ENCODE measurements at regions not wholly inside any gene's neighbourhood (a gene's known extent, or its start where the extent isn't known, plus 50 kb on each side); places are given as distances from the start of the nearest gene placed in this dataset.

GRCh38 chr3:124422805-124423204 is 307.4 kb upstream of the UMPS start:
- Histone ChIP-seq H3K4me1 (replicated peaks in 1 of 4; ENCODE audit: control insufficient read depth in 3 of 4, insufficient read depth in 4 of 4, low read length in 3 of 4) (no peaks in the 10 kb centered on the region), H2AFZ (ENCODE audit: low read length) (no peak overlapping the region), H3K27me3 (replicated peaks in 1 of 4; ENCODE audit: control insufficient read depth in 3 of 4, extremely low read depth in 1 of 4, insufficient read depth in 3 of 4, low read length in 3 of 4) (no peaks in the 10 kb centered on the region), H3K18ac (ENCODE audit: extremely low read depth, low read length) (no peak overlapping the region), H2BK5ac (ENCODE audit: low read depth, low read length) (no peak overlapping the region), H4K5ac (ENCODE audit: insufficient read length, low read depth, low read length) (no peak overlapping the region), H3K14ac (ENCODE audit: insufficient read length) (no peak overlapping the region), H3K36me3 (ENCODE audit: control insufficient read depth in 2 of 4, insufficient read depth in 4 of 4, low read length in 3 of 4) (no peaks in the 10 kb centered on the region), H4K20me1 (replicated peaks in 1 of 2; ENCODE audit: control insufficient read depth in 1 of 2, insufficient read depth in 2 of 2, low read length in 2 of 2) (no peaks in the 10 kb centered on the region), H2AK5ac (ENCODE audit: low read depth, low read length) (no peak overlapping the region), H3K23me2 (ENCODE audit: low read depth, low read length) (no peaks in the 10 kb centered on the region), H3K27ac (ENCODE audit: low read depth, low read length) (no peak overlapping the region), H3K79me1 (ENCODE audit: low read depth, low read length) (no peaks in the 10 kb centered on the region), H2BK20ac (ENCODE audit: low read length) (no peak overlapping the region), H3K4me3 (ENCODE audit: extremely low read depth in 1 of 4, insufficient read depth in 2 of 4, low read depth in 3 of 4, low read length in 4 of 4) (no peak overlapping the region), H3K9ac (replicated peaks in 1 of 4; ENCODE audit: extremely low read depth in 1 of 4, low read depth in 3 of 4, low read length in 3 of 4) (no peak overlapping the region), H2BK15ac (ENCODE audit: low read length) (peak overlapping the region; percentile 10; the same call in 1 of the 2 replicates), H3K9me3 (ENCODE audit: insufficient read depth in 2 of 2, low read depth in 1 of 2, low read length in 1 of 2) (no peaks in the 10 kb centered on the region), H3K79me2 (ENCODE audit: control insufficient read depth in 1 of 2, insufficient read depth in 2 of 2, low read length in 2 of 2) (no peaks in the 10 kb centered on the region), H4K8ac (ENCODE audit: extremely low read depth, insufficient read depth, low read length) (no peak overlapping the region), H3K56ac (replicated peaks; ENCODE audit: insufficient read length, low read depth, low read length) (no peak overlapping the region), H4K91ac (replicated peaks; ENCODE audit: insufficient read length, low read length) (no peak overlapping the region), H3K4me2 (ENCODE audit: insufficient read depth in 1 of 2, low read depth in 2 of 2, low read length in 2 of 2) (no peak overlapping the region), H2BK12ac (ENCODE audit: low read depth, low read length) (no peak overlapping the region), H3K23ac (ENCODE audit: insufficient read length) (no peak overlapping the region), H2BK120ac (replicated peaks; ENCODE audit: low read depth, low read length) (no peak overlapping the region), H3K4ac (replicated peaks; ENCODE audit: insufficient read length, low read depth, low read length) (no peak overlapping the region)
- 88% methylated on average over 4 of the region's 4 CpGs; no CpG with 5 or more reads in 1 of the 2 experiments for WGBS, 2 experiments (ENCODE audit: extremely low coverage in 1 of 2, insufficient coverage in 1 of 2, insufficient read length in 1 of 2, insufficient replicate concordance in 2 of 2, low coverage in 1 of 2, low lambda C conversion rate in 2 of 2, missing lambda C conversion rate in 1 of 2)
- DNase-seq (ENCODE audit: low read depth in 1 of 2, low spot score in 2 of 2) (no peak), FAIRE-seq (no peak)
- ChIA-PET CTCF (ENCODE audit: partially characterized antibody) (interaction anchor here (0.8 to 2.3 kb wide), 3 partner anchors 9 to 141 kb away, joined by 3 to 6 read pairs (median 4); no protein-coding TSS in a partner anchor), POLR2A (ENCODE audit: partially characterized antibody) (no interaction called here)
- TF ChIP-seq KDM4A (IDR thresholded peaks at IDR 0.05; ENCODE audit: low read depth, low read length, severe bottlenecking), result no peak
- no peak for TF ChIP-seq SUZ12 (IDR thresholded peaks at IDR 0.05; ENCODE audit: low read length)
- TF ChIP-seq RNF2 (IDR thresholded peaks at IDR 0.05; ENCODE audit: borderline replicate concordance, low read depth, low read length, missing control alignments, poor library complexity, severe bottlenecking), result no peak
- no peak for TF ChIP-seq CTCF (IDR thresholded peaks at IDR 0.05; ENCODE audit: control extremely low read depth in 1 of 3, insufficient read depth in 1 of 3, low read depth in 1 of 3, low read length in 3 of 3)
- no peak for TF ChIP-seq NANOG (IDR thresholded peaks at IDR 0.05; ENCODE audit: insufficient read depth, low read depth, low read length, poor library complexity, severe bottlenecking)
- no peak for TF ChIP-seq GTF2F1 (IDR thresholded peaks at IDR 0.05; ENCODE audit: borderline replicate concordance, low read depth, low read length)
- no peak for TF ChIP-seq POU5F1 (IDR thresholded peaks at IDR 0.05; ENCODE audit: low read depth, low read length)
- no peak for TF ChIP-seq SP4 (IDR thresholded peaks at IDR 0.05; ENCODE audit: low read length)
- no peak for TF ChIP-seq RXRA (IDR thresholded peaks at IDR 0.05; ENCODE audit: insufficient read depth, low read depth, low read length)
